GM12878 (cell line): ENCODE measurements at regions not wholly inside any gene's neighbourhood (a gene's known extent, or its start where the extent isn't known, plus 50 kb on each side); places are given as distances from the start of the nearest gene placed in this dataset.

Source experiments
- ATAC-seq: fragments of 200-7000 bp; cut with Tn5 transposase; 3 replicates; pipeline ENCODE4 v1.9.1; 2020; ENCODE audit warnings: mild to moderate bottlenecking, moderate library complexity
- BruUV-seq: library from RNA; stranded (reverse); fragments of 400-500 nt; replicated peaks from 2 replicates; lab custom pipeline; 2021; lab: Mats Ljungman, UMichigan
- CTCF ChIA-PET: fragments of 300-600 bp; sonication (Branson Sonifier 250); formaldehyde crosslinking; extraction: SDS; loops from one replicate; lab custom pipeline; 2021; ENCODE audit warnings: inconsistent platforms; lab: Yijun Ruan, JAX
- POLR2A ChIA-PET: fragments of 350-600 bp; formaldehyde crosslinking; extraction: SDS; loops from one replicate; lab custom pipeline; 2021; ENCODE audit warnings: inconsistent platforms; lab: Charles Lee
- RAD21 ChIA-PET: fragments of 300-600 bp; sonication (Branson Sonifier 250); formaldehyde crosslinking; loops from one replicate; lab custom pipeline; 2023; ENCODE audit warnings: antibody characterized with exemption; ENCODE audit not compliant: unreplicated experiment; lab: Charles Lee
- SMC1A ChIA-PET: fragments of 300-600 bp; sonication (Branson Sonifier 250); formaldehyde crosslinking; loops from one replicate; lab custom pipeline; 2023; ENCODE audit not compliant: unreplicated experiment, uncharacterized antibody; lab: Charles Lee
- DNase-seq: peaks from one replicate; pipeline ENCODE4 v3.0.0-alpha.2; 2011; ENCODE audit warnings: low read depth, low spot score
- FAIRE-seq: peaks from 3 replicates; lab custom pipeline; 2011; peaks lifted over from hg19 to GRCh38; lab: Jason Lieb, UNC
- H2AFZ ChIP-seq: 2 replicates; pipeline ENCODE4 v1.6.0; 2011; ENCODE audit warnings: low read depth, low read length, control low read depth; ENCODE audit not compliant: control insufficient read depth
- H3K27ac ChIP-seq: 2 replicates; pipeline ENCODE4 v1.5.1; 2011; ENCODE audit warnings: control low read depth; ENCODE audit not compliant: control insufficient read depth, insufficient read depth
- H3K27me3 ChIP-seq, 2 experiments: replicated peaks in 1 of 2; 2 replicates each; pipeline versions ENCODE4 v1.6.0 to v1.6.1; 2011; ENCODE audit warnings: low read length in 1 of 2; ENCODE audit not compliant: control insufficient read depth in 2 of 2, insufficient read depth in 2 of 2
- H3K36me3 ChIP-seq, 2 experiments: 2 replicates each; pipeline ENCODE4 v1.5.1; 2011; ENCODE audit warnings: low read length in 1 of 2; ENCODE audit not compliant: control insufficient read depth in 2 of 2, insufficient read depth in 2 of 2
- H3K4me1 ChIP-seq: 2 replicates; pipeline ENCODE4 v1.6.1; 2011; ENCODE audit warnings: mild to moderate bottlenecking, low read length, moderate library complexity, mixed read lengths; ENCODE audit not compliant: control insufficient read depth, insufficient read depth
- H3K4me2 ChIP-seq: 2 replicates; pipeline ENCODE4 v1.6.0; 2011; ENCODE audit warnings: control low read depth; ENCODE audit not compliant: control insufficient read depth, insufficient read depth
- H3K4me3 ChIP-seq: fragments of 200-600 bp; sonication (generic); 2 replicates; pipeline ENCODE4 v1.5.1; 2016
- H3K79me2 ChIP-seq: 2 replicates; pipeline ENCODE4 v1.6.0; 2011; ENCODE audit warnings: low read length; ENCODE audit not compliant: control insufficient read depth, insufficient read depth
- H3K9ac ChIP-seq: 2 replicates; pipeline ENCODE4 v1.8.0; 2011; ENCODE audit warnings: low read length, control low read depth, mixed read lengths; ENCODE audit not compliant: control insufficient read depth, insufficient read depth
- H3K9me3 ChIP-seq: replicated peaks from 3 replicates; pipeline ENCODE4 v1.5.1; 2011; ENCODE audit warnings: mild to moderate bottlenecking, low read length; ENCODE audit not compliant: control insufficient read depth, insufficient read depth
- H4K20me1 ChIP-seq: 2 replicates; pipeline ENCODE4 v1.6.0; 2011; ENCODE audit not compliant: control insufficient read depth, insufficient read depth
- MYB ChIP-seq: fragments of 150-350 bp; IDR thresholded peaks from 2 replicates; pipeline ENCODE4 v1.6.1; 2014; ENCODE audit warnings: mild to moderate bottlenecking, low read depth, low read length, borderline replicate concordance
- PAX5 ChIP-seq: IDR thresholded peaks from 2 replicates; pipeline ENCODE4 v1.6.1; 2011; ENCODE audit warnings: low read depth, low read length, borderline replicate concordance
- POU2F2 ChIP-seq: IDR thresholded peaks from 3 replicates; pipeline ENCODE4 v1.6.1; 2011; ENCODE audit warnings: low read depth, mild to moderate bottlenecking, low read length, borderline replicate concordance
- ZNF384 ChIP-seq: IDR thresholded peaks from 2 replicates; pipeline ENCODE4 v1.6.1; 2012; ENCODE audit warnings: low read depth, mild to moderate bottlenecking, low read length, improper control_type of control experiment, borderline replicate concordance
- ZSCAN29 ChIP-seq: fragments of 450-650 bp; IDR thresholded peaks from 2 replicates; pipeline ENCODE4 v1.6.1; 2017; ENCODE audit warnings: mild to moderate bottlenecking, moderate library complexity
- WGBS: methylation state at CpG from one replicate; pipeline ENCODE4 v1.1.6; 2016; ENCODE audit warnings: low lambda C conversion rate; ENCODE audit not compliant: insufficient replicate concordance, insufficient coverage; ENCODE audit errors: missing lambda C conversion rate; 5-methylcytosine and 5-hydroxymethylcytosine counted together
- in situ Hi-C: fragments of 300-500 bp; cut with MboI; formaldehyde crosslinking; loops from 9 replicates; pipeline ENCODE4 v1.14.3; 2018; ENCODE audit warnings: mixed read lengths
- intact Hi-C: fragments of 100-400 bp; cut with micrococcal nuclease; formaldehyde crosslinking; loops from one replicate; pipeline ENCODE4 v1.14.2; 2022; ENCODE audit not compliant: unreplicated experiment
- TF ChIP-seq, protein P1 (sequence below): fragments of 450-650 bp; IDR thresholded peaks from 2 replicates; pipeline ENCODE4 v1.6.1; 2016; ENCODE audit warnings: mild to moderate bottlenecking
- TF ChIP-seq, protein P2 (sequence below): fragments of 450-650 bp; IDR thresholded peaks from 2 replicates; pipeline ENCODE4 v1.6.1; 2018; ENCODE audit warnings: mild to moderate bottlenecking, low read depth, moderate library complexity; ENCODE audit not compliant: partially characterized antibody
- TF ChIP-seq, protein P3 (sequence below): fragments of 450-650 bp; IDR thresholded peaks from 2 replicates; pipeline ENCODE4 v1.6.1; 2016; ENCODE audit warnings: mild to moderate bottlenecking, moderate library complexity, borderline replicate concordance

DNA sequence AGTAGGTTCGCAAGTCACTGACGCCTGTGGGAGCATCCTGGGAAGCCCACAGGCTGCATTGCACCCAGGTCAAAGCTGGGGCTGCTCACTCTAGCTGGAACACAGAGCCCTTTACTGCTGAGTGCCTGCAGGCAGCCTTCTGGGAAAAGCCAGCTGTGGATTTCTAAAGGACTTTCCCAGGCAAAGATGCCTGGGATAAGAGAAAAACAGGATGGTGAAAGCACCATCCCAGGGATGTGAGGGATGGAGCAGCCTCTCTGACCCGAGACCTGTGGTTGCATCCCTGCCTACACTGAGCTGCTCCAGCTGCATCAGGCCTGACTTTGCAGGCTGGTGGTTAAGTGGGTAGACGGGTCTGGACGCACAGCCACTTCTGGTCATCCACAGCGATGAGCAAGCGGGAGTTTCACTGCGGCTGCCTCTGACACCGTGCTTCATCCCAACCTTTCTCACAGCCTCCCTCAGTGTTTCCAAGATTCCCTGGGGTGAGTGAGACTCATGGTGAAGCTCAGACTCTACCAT, 52.5 kb upstream of the AMOTL2 start:
- no peak overlapping the region for H2AFZ ChIP-seq
- POLR2A ChIA-PET: interaction anchor here (1.0 kb wide), 1 partner anchor 59 kb away, joined by 3 read pairs; the partner anchor contains the start of genes ANAPC13 and CEP63
- H3K4me3 ChIP-seq: no peak overlapping the region
- H3K9ac ChIP-seq: no peak overlapping the region
- no peaks in the 10 kb centered on the region for H3K4me1 ChIP-seq
- no peak for DNase-seq
- CTCF ChIA-PET: no interaction called here
- RAD21 ChIA-PET: no interaction called here
- no peak overlapping the region for H3K4me2 ChIP-seq
- no peaks in the 10 kb centered on the region for H3K27me3 ChIP-seq
- ATAC-seq: no peak
- H3K36me3 ChIP-seq: no peaks in the 10 kb centered on the region
- SMC1A ChIA-PET: interaction anchor here (1.5 kb wide), 1 partner anchor 51 kb away, joined by 3 read pairs; no protein-coding TSS in a partner anchor
- no peak overlapping the region for H3K27ac ChIP-seq
- BruUV-seq: no TSS peak
- H3K9me3 ChIP-seq: no peaks in the 10 kb centered on the region
- in situ Hi-C loops (no loop called here), intact Hi-C loops (no loop called here)
- TF ChIP-seq POU2F2: no peak
- no peak for TF ChIP-seq ZNF384
- TF ChIP-seq, protein P1, sequence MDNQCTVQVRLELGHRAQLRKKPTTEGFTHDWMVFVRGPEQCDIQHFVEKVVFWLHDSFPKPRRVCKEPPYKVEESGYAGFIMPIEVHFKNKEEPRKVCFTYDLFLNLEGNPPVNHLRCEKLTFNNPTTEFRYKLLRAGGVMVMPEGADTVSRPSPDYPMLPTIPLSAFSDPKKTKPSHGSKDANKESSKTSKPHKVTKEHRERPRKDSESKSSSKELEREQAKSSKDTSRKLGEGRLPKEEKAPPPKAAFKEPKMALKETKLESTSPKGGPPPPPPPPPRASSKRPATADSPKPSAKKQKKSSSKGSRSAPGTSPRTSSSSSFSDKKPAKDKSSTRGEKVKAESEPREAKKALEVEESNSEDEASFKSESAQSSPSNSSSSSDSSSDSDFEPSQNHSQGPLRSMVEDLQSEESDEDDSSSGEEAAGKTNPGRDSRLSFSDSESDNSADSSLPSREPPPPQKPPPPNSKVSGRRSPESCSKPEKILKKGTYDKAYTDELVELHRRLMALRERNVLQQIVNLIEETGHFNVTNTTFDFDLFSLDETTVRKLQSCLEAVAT: no peak
- no peak for TF ChIP-seq MYB
- WGBS: 64% methylated on average over 9 of the region's 9 CpGs
- no peaks in the 10 kb centered on the region for H4K20me1 ChIP-seq
- no peak for FAIRE-seq
- no peaks in the 10 kb centered on the region for H3K79me2 ChIP-seq

DNA sequence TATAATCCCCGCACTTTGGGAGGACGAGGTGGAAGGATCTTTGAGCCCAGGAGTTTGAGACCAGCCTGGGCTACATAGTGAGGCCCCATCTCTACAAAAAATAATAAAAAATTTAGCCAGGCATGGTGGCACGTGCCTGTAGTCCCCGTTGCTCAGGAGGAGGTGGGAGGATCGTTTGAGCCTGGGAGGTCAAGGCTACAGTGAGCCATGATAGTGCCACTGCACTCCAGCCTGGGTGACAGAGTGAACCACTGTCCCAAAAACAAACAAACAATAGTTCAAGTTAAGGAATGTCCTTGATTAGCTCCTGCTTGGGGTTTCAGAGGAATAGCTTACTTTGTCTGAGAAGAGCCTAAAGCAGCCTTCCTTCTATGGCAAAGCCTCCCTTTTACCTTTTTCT, 51.7 kb upstream of the AMOTL2 start:
- no peak for FAIRE-seq
- in situ Hi-C loops: no loop called here
- DNase-seq: no peak
- BruUV-seq: no TSS peak
- SMC1A ChIA-PET: interaction anchor here (0.6 to 1.5 kb wide), 2 partner anchors 31 to 51 kb away, joined by 3 read pairs; no protein-coding TSS in a partner anchor
- Histone ChIP-seq H3K9ac (no peak overlapping the region), H3K27me3 (no peaks in the 10 kb centered on the region), H4K20me1 (no peaks in the 10 kb centered on the region), H3K9me3 (no peaks in the 10 kb centered on the region), H3K4me3 (no peak overlapping the region), H3K79me2 (no peaks in the 10 kb centered on the region), H2AFZ (no peak overlapping the region), H3K4me2 (no peak overlapping the region), H3K27ac (no peak overlapping the region), H3K4me1 (no peaks in the 10 kb centered on the region), H3K36me3 (no peaks in the 10 kb centered on the region)
- intact Hi-C loops: no loop called here
- 18% methylated on average over 5 of the region's 5 CpGs for WGBS
- RAD21 ChIA-PET: no interaction called here
- POLR2A ChIA-PET: interaction anchor here (1.0 kb wide), 1 partner anchor 60 kb away, joined by 3 read pairs; the partner anchor contains the start of genes ANAPC13 and CEP63
- no peak for ATAC-seq
- CTCF ChIA-PET: no interaction called here
- TF ChIP-seq PAX5 (no peak), ZSCAN29 (no peak)
- TF ChIP-seq, protein P2, sequence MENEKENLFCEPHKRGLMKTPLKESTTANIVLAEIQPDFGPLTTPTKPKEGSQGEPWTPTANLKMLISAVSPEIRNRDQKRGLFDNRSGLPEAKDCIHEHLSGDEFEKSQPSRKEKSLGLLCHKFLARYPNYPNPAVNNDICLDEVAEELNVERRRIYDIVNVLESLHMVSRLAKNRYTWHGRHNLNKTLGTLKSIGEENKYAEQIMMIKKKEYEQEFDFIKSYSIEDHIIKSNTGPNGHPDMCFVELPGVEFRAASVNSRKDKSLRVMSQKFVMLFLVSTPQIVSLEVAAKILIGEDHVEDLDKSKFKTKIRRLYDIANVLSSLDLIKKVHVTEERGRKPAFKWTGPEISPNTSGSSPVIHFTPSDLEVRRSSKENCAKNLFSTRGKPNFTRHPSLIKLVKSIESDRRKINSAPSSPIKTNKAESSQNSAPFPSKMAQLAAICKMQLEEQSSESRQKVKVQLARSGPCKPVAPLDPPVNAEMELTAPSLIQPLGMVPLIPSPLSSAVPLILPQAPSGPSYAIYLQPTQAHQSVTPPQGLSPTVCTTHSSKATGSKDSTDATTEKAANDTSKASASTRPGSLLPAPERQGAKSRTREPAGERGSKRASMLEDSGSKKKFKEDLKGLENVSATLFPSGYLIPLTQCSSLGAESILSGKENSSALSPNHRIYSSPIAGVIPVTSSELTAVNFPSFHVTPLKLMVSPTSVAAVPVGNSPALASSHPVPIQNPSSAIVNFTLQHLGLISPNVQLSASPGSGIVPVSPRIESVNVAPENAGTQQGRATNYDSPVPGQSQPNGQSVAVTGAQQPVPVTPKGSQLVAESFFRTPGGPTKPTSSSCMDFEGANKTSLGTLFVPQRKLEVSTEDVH: no peak
- TF ChIP-seq, protein P3, sequence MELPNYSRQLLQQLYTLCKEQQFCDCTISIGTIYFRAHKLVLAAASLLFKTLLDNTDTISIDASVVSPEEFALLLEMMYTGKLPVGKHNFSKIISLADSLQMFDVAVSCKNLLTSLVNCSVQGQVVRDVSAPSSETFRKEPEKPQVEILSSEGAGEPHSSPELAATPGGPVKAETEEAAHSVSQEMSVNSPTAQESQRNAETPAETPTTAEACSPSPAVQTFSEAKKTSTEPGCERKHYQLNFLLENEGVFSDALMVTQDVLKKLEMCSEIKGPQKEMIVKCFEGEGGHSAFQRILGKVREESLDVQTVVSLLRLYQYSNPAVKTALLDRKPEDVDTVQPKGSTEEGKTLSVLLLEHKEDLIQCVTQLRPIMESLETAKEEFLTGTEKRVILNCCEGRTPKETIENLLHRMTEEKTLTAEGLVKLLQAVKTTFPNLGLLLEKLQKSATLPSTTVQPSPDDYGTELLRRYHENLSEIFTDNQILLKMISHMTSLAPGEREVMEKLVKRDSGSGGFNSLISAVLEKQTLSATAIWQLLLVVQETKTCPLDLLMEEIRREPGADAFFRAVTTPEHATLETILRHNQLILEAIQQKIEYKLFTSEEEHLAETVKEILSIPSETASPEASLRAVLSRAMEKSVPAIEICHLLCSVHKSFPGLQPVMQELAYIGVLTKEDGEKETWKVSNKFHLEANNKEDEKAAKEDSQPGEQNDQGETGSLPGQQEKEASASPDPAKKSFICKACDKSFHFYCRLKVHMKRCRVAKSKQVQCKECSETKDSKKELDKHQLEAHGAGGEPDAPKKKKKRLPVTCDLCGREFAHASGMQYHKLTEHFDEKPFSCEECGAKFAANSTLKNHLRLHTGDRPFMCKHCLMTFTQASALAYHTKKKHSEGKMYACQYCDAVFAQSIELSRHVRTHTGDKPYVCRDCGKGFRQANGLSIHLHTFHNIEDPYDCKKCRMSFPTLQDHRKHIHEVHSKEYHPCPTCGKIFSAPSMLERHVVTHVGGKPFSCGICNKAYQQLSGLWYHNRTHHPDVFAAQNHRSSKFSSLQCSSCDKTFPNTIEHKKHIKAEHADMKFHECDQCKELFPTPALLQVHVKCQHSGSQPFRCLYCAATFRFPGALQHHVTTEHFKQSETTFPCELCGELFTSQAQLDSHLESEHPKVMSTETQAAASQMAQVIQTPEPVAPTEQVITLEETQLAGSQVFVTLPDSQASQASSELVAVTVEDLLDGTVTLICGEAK: no peak
